Testis (tissue), 2 donors: ENCODE measurements at regions not wholly inside any gene's neighbourhood (a gene's known extent, or its start where the extent isn't known, plus 50 kb on each side); places are given as distances from the start of the nearest gene placed in this dataset.

Source experiments
- CTCF ChIP-seq, 3 experiments: fragments of 450-650 bp in 2 of 3; fragments of 200-600 bp in 1 of 3; sonication (generic) in 1 of 3; IDR thresholded peaks; one replicate each; pipeline ENCODE4 v1.5.1; 2016 to 2019; ENCODE audit warnings: antibody characterized with exemption in 3 of 3, mild to moderate bottlenecking in 2 of 3, moderate library complexity in 1 of 3
- POLR2A ChIP-seq: fragments of 450-650 bp; IDR thresholded peaks from one replicate; pipeline ENCODE4 v1.6.1; 2017; ENCODE audit warnings: antibody characterized with exemption, mild to moderate bottlenecking, moderate library complexity

- TF ChIP-seq CTCF (IDR thresholded peaks at IDR 0.05): no peak
- no peak for TF ChIP-seq POLR2A
Measured at GRCh38 chr4:136524039-136524438, 1008.3 kb downstream of the PCDH18 start.
